Astrocyte of the spinal cord (primary cell): ENCODE measurements at regions not wholly inside any gene's neighbourhood (a gene's known extent, or its start where the extent isn't known, plus 50 kb on each side); places are given as distances from the start of the nearest gene placed in this dataset.

ENCODE experiments used
- DNase-seq: peaks from one replicate; pipeline ENCODE4 v3.0.0; 2011; ENCODE audit warnings: low read depth, low spot score
- H3K4me3 ChIP-seq: 2 replicates; pipeline ENCODE4 v1.5.1; 2011; ENCODE audit warnings: low read depth, mild to moderate bottlenecking, low read length, moderate library complexity
- CTCF ChIP-seq: IDR thresholded peaks from 2 replicates; pipeline ENCODE4 v1.5.1; 2012; ENCODE audit warnings: low read depth, mild to moderate bottlenecking, low read length, inconsistent platforms
- in situ Hi-C: cut with HindIII; loops from 2 replicates; pipeline ENCODE4 v1.10.0; 2017; ENCODE audit warnings: low sequenced_read_pairs

DNA sequence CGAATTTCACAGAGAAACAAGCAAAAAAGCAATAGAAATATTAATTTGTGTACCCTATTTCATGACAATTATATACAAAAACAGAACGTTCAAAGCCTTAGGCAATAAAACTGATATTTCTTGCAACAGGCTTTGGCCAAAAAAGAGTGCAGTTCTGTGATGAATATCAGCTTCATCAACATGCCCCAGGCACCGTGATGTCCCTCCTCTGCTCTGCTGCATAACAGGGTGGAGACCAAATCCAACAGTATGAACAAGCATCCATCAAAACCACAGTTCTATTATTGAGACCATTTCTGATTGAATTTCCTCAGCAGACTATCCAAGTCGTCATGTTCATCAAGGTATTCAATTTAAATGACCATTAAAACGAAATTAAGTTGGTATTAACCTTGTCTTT, 722.6 kb upstream of the NRSN1 start:
- in situ Hi-C loops = no loop called here
- H3K4me3 ChIP-seq = no peak overlapping the region

GRCh38 chr6:23409531-23409930, 716.5 kb upstream of the NRSN1 start:
- no peak for DNase-seq
- no peak for TF ChIP-seq CTCF
- H3K4me3 ChIP-seq = no peak overlapping the region
- in situ Hi-C loops = no loop called here

More for the DNA sequence above, 722.6 kb upstream of the NRSN1 start:
- no peak for TF ChIP-seq CTCF
- DNase-seq = no peak

DNA sequence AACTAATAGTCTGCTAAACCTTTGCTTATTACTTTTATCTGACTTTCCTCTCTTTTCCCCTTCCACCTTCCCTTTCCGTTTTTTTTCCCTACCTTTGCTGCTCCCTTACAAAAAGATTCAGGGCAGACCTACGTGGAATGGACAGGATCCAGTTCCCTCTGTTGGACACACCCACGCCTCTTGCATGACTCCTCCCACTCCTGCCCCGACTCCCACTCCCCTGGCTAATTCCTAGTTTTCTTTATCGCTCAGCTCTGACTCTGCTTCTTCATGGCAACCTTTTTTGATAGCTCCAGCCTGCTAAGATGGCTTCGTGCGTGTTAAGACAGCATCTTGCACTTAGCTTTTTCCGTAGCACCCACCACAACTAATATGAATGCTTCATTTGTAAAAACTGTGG, 715.6 kb upstream of the NRSN1 start:
- TF ChIP-seq CTCF = no peak
- no peak overlapping the region for H3K4me3 ChIP-seq
- in situ Hi-C loops = no loop called here
- DNase-seq = no peak

DNA sequence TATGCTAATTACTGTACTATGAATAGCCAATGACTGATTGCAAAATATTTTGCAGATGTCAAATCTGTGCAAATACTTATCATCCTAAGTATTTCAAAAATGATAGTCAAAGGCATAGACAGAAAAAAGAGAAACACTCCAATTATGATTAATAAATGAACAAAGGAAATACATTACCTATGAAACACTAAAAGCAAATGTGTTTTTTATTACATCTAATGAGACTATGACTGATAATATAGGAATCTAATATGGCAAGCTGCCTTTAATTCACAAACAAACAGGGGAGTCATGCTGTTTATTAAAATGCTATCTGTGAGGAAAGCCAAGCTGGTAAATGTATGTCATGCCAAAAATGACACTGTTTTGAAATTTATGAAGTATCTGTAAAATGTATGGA, 713.2 kb upstream of the NRSN1 start:
- H3K4me3 ChIP-seq = no peak overlapping the region
- no peak for TF ChIP-seq CTCF
- no peak for DNase-seq
- in situ Hi-C loops = no loop called here

GRCh38 chr6:23413327-23414050, 712.5 kb upstream of the NRSN1 start:
- no peak overlapping the region for H3K4me3 ChIP-seq
- DNase-seq = no peak
- in situ Hi-C loops = no loop called here
- no peak for TF ChIP-seq CTCF

- no peak overlapping the region for H3K4me3 ChIP-seq
- peak; percentile 45 for TF ChIP-seq CTCF
- peak; percentile 72 for DNase-seq
- in situ Hi-C loops = no loop called here
Observed at GRCh38 chr6:23414051-23414445, 712.0 kb upstream of the NRSN1 start.
